Smooth muscle cell (in vitro differentiated cells): ENCODE measurements at regions not wholly inside any gene's neighbourhood (a gene's known extent, or its start where the extent isn't known, plus 50 kb on each side); places are given as distances from the start of the nearest gene placed in this dataset.

Source experiments
- DNase-seq: peaks from one replicate; lab custom pipeline; 2025; ENCODE audit not compliant: unreplicated experiment; lab: John Stamatoyannopoulos, UW
- H2AFZ ChIP-seq: fragments of 200-600 bp; sonication (generic); 2 replicates; pipeline ENCODE4 v1.6.0; 2016; ENCODE audit warnings: antibody characterized with exemption, low read depth, mild to moderate bottlenecking
- H3F3A ChIP-seq: fragments of 200-600 bp; sonication (generic); 2 replicates; pipeline ENCODE4 v1.6.0; 2017; ENCODE audit warnings: antibody characterized with exemption, low read depth
- H3K27ac ChIP-seq: fragments of 200-600 bp; sonication (generic); 2 replicates; pipeline ENCODE4 v1.5.1; 2016; ENCODE audit warnings: low read depth, mild to moderate bottlenecking
- H3K27me3 ChIP-seq: fragments of 200-600 bp; sonication (generic); 2 replicates; pipeline ENCODE4 v1.6.1; 2016; ENCODE audit warnings: low read depth, mild to moderate bottlenecking
- H3K36me3 ChIP-seq: fragments of 200-600 bp; sonication (generic); 2 replicates; pipeline ENCODE4 v1.5.1; 2016; ENCODE audit warnings: low read depth
- H3K4me1 ChIP-seq: fragments of 200-600 bp; sonication (generic); 2 replicates; pipeline ENCODE4 v1.5.1; 2016; ENCODE audit warnings: low read depth
- H3K4me2 ChIP-seq: fragments of 200-600 bp; sonication (generic); 2 replicates; pipeline ENCODE4 v1.6.0; 2016; ENCODE audit warnings: mild to moderate bottlenecking
- H3K4me3 ChIP-seq: fragments of 200-600 bp; sonication (generic); 2 replicates; pipeline ENCODE4 v1.5.1; 2016; ENCODE audit warnings: mild to moderate bottlenecking
- H3K79me2 ChIP-seq: fragments of 200-600 bp; sonication (generic); 2 replicates; pipeline ENCODE4 v1.6.0; 2016; ENCODE audit warnings: low read depth, mild to moderate bottlenecking
- H3K9ac ChIP-seq: fragments of 200-600 bp; sonication (generic); 2 replicates; pipeline ENCODE4 v1.6.0; 2016; ENCODE audit warnings: low read depth
- H3K9me3 ChIP-seq: fragments of 200-600 bp; sonication (generic); replicated peaks from 2 replicates; pipeline ENCODE4 v1.5.1; 2016; ENCODE audit warnings: low read depth
- H4K20me1 ChIP-seq: fragments of 200-600 bp; sonication (generic); 2 replicates; pipeline ENCODE4 v1.6.0; 2016; ENCODE audit warnings: low read depth
- CTCF ChIP-seq: fragments of 200-600 bp; sonication (generic); IDR thresholded peaks from 2 replicates; pipeline ENCODE4 v1.5.1; 2017; ENCODE audit warnings: borderline replicate concordance, mild to moderate bottlenecking, antibody characterized with exemption; ENCODE audit not compliant: insufficient read depth, poor library complexity, severe bottlenecking
- WGBS: methylation state at CpG from one replicate; pipeline ENCODE4 v1.1.7; 2016; ENCODE audit warnings: low lambda C conversion rate; 5-methylcytosine and 5-hydroxymethylcytosine counted together

GRCh38 chr6:105484238-105485161 lies 81.6 kb upstream of the PREP start:
- Histone ChIP-seq H4K20me1 (no peaks in the 10 kb centered on the region), H3K9ac (no peak overlapping the region), H3K9me3 (no peaks in the 10 kb centered on the region), H3K36me3 (no peaks in the 10 kb centered on the region), H3K4me3 (no peak overlapping the region), H2AFZ (no peak overlapping the region), H3K4me1 (peaks cover 17% of the 10 kb centered on the region), H3F3A (peaks cover 15% of the 10 kb centered on the region), H3K4me2 (no peak overlapping the region), H3K79me2 (no peaks in the 10 kb centered on the region), H3K27ac (peak overlapping the region; percentile 29), H3K27me3 (no peaks in the 10 kb centered on the region)
- no peak for DNase-seq
- TF ChIP-seq CTCF: peak; percentile 96
- WGBS: 49% methylated on average over 12 of the region's 12 CpGs

GRCh38 chr6:105483492-105483891 lies 80.6 kb upstream of the PREP start:
- peak overlapping the region; percentile 43 for H3K27ac ChIP-seq

GRCh38 chr6:105482921-105483320 lies 80.0 kb upstream of the PREP start:
- TF ChIP-seq CTCF: no peak
- H3K4me3 ChIP-seq: no peak overlapping the region
- no peaks in the 10 kb centered on the region for H4K20me1 ChIP-seq
- H3K36me3 ChIP-seq: no peaks in the 10 kb centered on the region
- H3F3A ChIP-seq: peaks cover 15% of the 10 kb centered on the region
- H3K9me3 ChIP-seq: no peaks in the 10 kb centered on the region
- H3K4me2 ChIP-seq: peak overlapping the region; percentile 70
- WGBS: 33% methylated on average over 3 of the region's 3 CpGs
- H3K27me3 ChIP-seq: no peaks in the 10 kb centered on the region
- peak overlapping the region; percentile 43 for H3K27ac ChIP-seq
- no peak overlapping the region for H2AFZ ChIP-seq
- no peaks in the 10 kb centered on the region for H3K79me2 ChIP-seq
- no peak overlapping the region for H3K9ac ChIP-seq
- DNase-seq: no peak
- H3K4me1 ChIP-seq: peaks cover 5% of the 10 kb centered on the region

More at GRCh38 chr6:105483492-105483891, 80.6 kb upstream of the PREP start:
- H3K9me3 ChIP-seq: no peaks in the 10 kb centered on the region
- H3K36me3 ChIP-seq: no peaks in the 10 kb centered on the region
- no peak overlapping the region for H3K9ac ChIP-seq
- no peaks in the 10 kb centered on the region for H3K79me2 ChIP-seq
- no peaks in the 10 kb centered on the region for H3K27me3 ChIP-seq
- no peak for TF ChIP-seq CTCF
- 26% methylated on average over 4 of the region's 4 CpGs for WGBS
- peaks cover 10% of the 10 kb centered on the region for H3K4me1 ChIP-seq
- peak overlapping the region; percentile 70 for H3K4me2 ChIP-seq
- no peak overlapping the region for H2AFZ ChIP-seq
- H3K4me3 ChIP-seq: no peak overlapping the region
- H3F3A ChIP-seq: peaks cover 15% of the 10 kb centered on the region
- H4K20me1 ChIP-seq: no peaks in the 10 kb centered on the region
- no peak for DNase-seq
